ENCODE measurements at regions not wholly inside any gene's neighbourhood (a gene's known extent, or its start where the extent isn't known, plus 50 kb on each side); places are given as distances from the start of the nearest gene placed in this dataset.
A peak's percentile ranks its signal among the peaks of the same experiment; 100 is the strongest.

- intact Hi-C loops (cut with DNase I) = no loop called here
- ATAC-seq (ENCODE audit: poor library complexity) = no peak
- DNase-seq = peak; percentile 39
Measured at GRCh38 chr4:123114915-123115756, 192.7 kb upstream of the NUDT6 start.

GRCh38 chr4:123116412-123116811 is 194.0 kb upstream of the NUDT6 start:
- no peak for ATAC-seq (ENCODE audit: poor library complexity)
- DNase-seq = no peak
- intact Hi-C loops (cut with DNase I) = no loop called here

GRCh38 chr4:123120473-123120872 is 198.1 kb upstream of the NUDT6 start:
- intact Hi-C loops (cut with DNase I) = no loop called here
- no peak for DNase-seq
- ATAC-seq (ENCODE audit: poor library complexity) = no peak

GRCh38 chr4:123121241-123121907 is 199.0 kb upstream of the NUDT6 start:
- DNase-seq (no peak), ATAC-seq (ENCODE audit: poor library complexity) (no peak)
- intact Hi-C loops (cut with DNase I) = no loop called here

- no peak for ATAC-seq (ENCODE audit: poor library complexity)
Measured at GRCh38 chr4:123125477-123125876, 203.1 kb upstream of the NUDT6 start.

GRCh38 chr4:123127218-123127617 is 204.8 kb upstream of the NUDT6 start:
- DNase-seq (no peak), ATAC-seq (ENCODE audit: poor library complexity) (peak; percentile 46)
- intact Hi-C loops (cut with DNase I) = no loop called here

More at GRCh38 chr4:123125477-123125876, 203.1 kb upstream of the NUDT6 start:
- no peak for DNase-seq
- intact Hi-C loops (cut with DNase I) = no loop called here

- no peak for DNase-seq
- intact Hi-C loops (cut with DNase I) = no loop called here
Measured at GRCh38 chr4:123127875-123128274, 205.5 kb upstream of the NUDT6 start.

GRCh38 chr4:123133397-123134050 is 211.1 kb upstream of the NUDT6 start:
- no peak for ATAC-seq (ENCODE audit: poor library complexity)

More at GRCh38 chr4:123127875-123128274, 205.5 kb upstream of the NUDT6 start:
- no peak for ATAC-seq (ENCODE audit: poor library complexity)

GRCh38 chr4:123144616-123145015 is 222.2 kb upstream of the NUDT6 start:
- DNase-seq (no peak), ATAC-seq (ENCODE audit: poor library complexity) (no peak)
- intact Hi-C loops (cut with DNase I) = loop anchor here (10.0 kb wide), 1 partner anchor 90 kb away; no protein-coding TSS in a partner anchor

More at GRCh38 chr4:123133397-123134050, 211.1 kb upstream of the NUDT6 start:
- intact Hi-C loops (cut with DNase I) = loop anchor here (10.0 kb wide), 1 partner anchor 261 kb away; the partner anchor contains the start of gene SPRY1
- no peak for DNase-seq

- ATAC-seq (ENCODE audit: poor library complexity) (no peak), DNase-seq (no peak)
- intact Hi-C loops (cut with DNase I) = no loop called here
Measured at GRCh38 chr4:123158576-123158975, 236.2 kb upstream of the NUDT6 start.

GRCh38 chr4:123159479-123159878 is 237.1 kb upstream of the NUDT6 start:
- intact Hi-C loops (cut with DNase I) = no loop called here
- no peak for DNase-seq
- ATAC-seq (ENCODE audit: poor library complexity) = no peak

- DNase-seq (no peak), ATAC-seq (ENCODE audit: poor library complexity) (no peak)
- intact Hi-C loops (cut with DNase I) = no loop called here
Measured at GRCh38 chr4:123162859-123163258, 233.7 kb upstream of the SPRY1 start.

GRCh38 chr4:123163501-123163900 is 233.1 kb upstream of the SPRY1 start:
- intact Hi-C loops (cut with DNase I) = no loop called here
- ATAC-seq (ENCODE audit: poor library complexity) (no peak), DNase-seq (no peak)

- intact Hi-C loops (cut with DNase I) = no loop called here
- DNase-seq = no peak
- ATAC-seq (ENCODE audit: poor library complexity) = no peak
Measured at GRCh38 chr4:123166023-123166422, 230.6 kb upstream of the SPRY1 start.

- intact Hi-C loops (cut with DNase I) = no loop called here
- DNase-seq = no peak
- ATAC-seq (ENCODE audit: poor library complexity) = no peak
Measured at GRCh38 chr4:123167931-123168330, 228.7 kb upstream of the SPRY1 start.

- ATAC-seq (ENCODE audit: poor library complexity) = no peak
- DNase-seq = no peak
- intact Hi-C loops (cut with DNase I) = no loop called here
Measured at GRCh38 chr4:123168812-123169211, 227.8 kb upstream of the SPRY1 start.

- intact Hi-C loops (cut with DNase I) = no loop called here
- DNase-seq (no peak), ATAC-seq (ENCODE audit: poor library complexity) (no peak)
Measured at GRCh38 chr4:123170843-123171242, 225.8 kb upstream of the SPRY1 start.

- DNase-seq (no peak), ATAC-seq (ENCODE audit: poor library complexity) (no peak)
- intact Hi-C loops (cut with DNase I) = no loop called here
Measured at GRCh38 chr4:123176605-123177004, 220.0 kb upstream of the SPRY1 start.

- no peak for DNase-seq
- no peak for ATAC-seq (ENCODE audit: poor library complexity)
- intact Hi-C loops (cut with DNase I) = no loop called here
Measured at GRCh38 chr4:123182289-123182688, 214.3 kb upstream of the SPRY1 start.
